Hippocampal formation (tissue), 2 donors: ENCODE measurements at regions not wholly inside any gene's neighbourhood (a gene's known extent, or its start where the extent isn't known, plus 50 kb on each side); places are given as distances from the start of the nearest gene placed in this dataset.

Experiments used
- DNase-seq, 2 donors: peaks; one replicate each; lab custom pipeline; 2025; lab: John Stamatoyannopoulos, UW

- DNase-seq, result no peak
Measured at GRCh38 chr7:12456506-12456905, 52.8 kb upstream of the VWDE start.

- DNase-seq, result peak in 1 of 2 donors; percentile 6
Measured at GRCh38 chr7:12458520-12459131, 55.0 kb upstream of the VWDE start.

- no peak for DNase-seq
Measured at GRCh38 chr7:12467837-12468236, 64.2 kb upstream of the VWDE start.

- DNase-seq, result no peak
Measured at GRCh38 chr7:12469568-12469967, 65.9 kb upstream of the VWDE start.

- DNase-seq, result no peak
Measured at GRCh38 chr7:12470930-12471329, 67.3 kb upstream of the VWDE start.

GRCh38 chr7:12474035-12474434 lies 70.4 kb upstream of the VWDE start:
- DNase-seq, result no peak

- DNase-seq, result no peak
Measured at GRCh38 chr7:12475362-12476063, 71.8 kb upstream of the VWDE start.

GRCh38 chr7:12477620-12478019 lies 74.0 kb upstream of the VWDE start:
- DNase-seq, result no peak

GRCh38 chr7:12481722-12482121 lies 78.1 kb upstream of the VWDE start:
- no peak for DNase-seq

- no peak for DNase-seq
Measured at GRCh38 chr7:12485845-12486244, 82.2 kb upstream of the VWDE start.

- no peak for DNase-seq
Measured at GRCh38 chr7:12488341-12488740, 82.2 kb upstream of the SCIN start.

GRCh38 chr7:12490107-12490688 lies 80.3 kb upstream of the SCIN start:
- peak in 1 of 2 donors; percentile 30 for DNase-seq

GRCh38 chr7:12490940-12491339 lies 79.6 kb upstream of the SCIN start:
- no peak for DNase-seq

GRCh38 chr7:12491526-12491925 lies 79.0 kb upstream of the SCIN start:
- no peak for DNase-seq

- no peak for DNase-seq
Measured at GRCh38 chr7:12493407-12493806, 77.1 kb upstream of the SCIN start.

- DNase-seq, result no peak
Measured at GRCh38 chr7:12493863-12494686, 76.4 kb upstream of the SCIN start.

- no peak for DNase-seq
Measured at GRCh38 chr7:12494687-12495024, 75.9 kb upstream of the SCIN start.

- peak in 1 of 2 donors; percentile 22 for DNase-seq
Measured at GRCh38 chr7:12496901-12497674, 73.4 kb upstream of the SCIN start.

- DNase-seq, result peak in 1 of 2 donors; percentile 2
Measured at GRCh38 chr7:12504149-12504548, 66.4 kb upstream of the SCIN start.

- no peak for DNase-seq
Measured at GRCh38 chr7:12508005-12508404, 62.5 kb upstream of the SCIN start.

- DNase-seq, result no peak
Measured at GRCh38 chr7:12508554-12508953, 62.0 kb upstream of the SCIN start.

- DNase-seq, result no peak
Measured at GRCh38 chr7:12517451-12517850, 53.1 kb upstream of the SCIN start.
